H9 (cell line): ENCODE measurements at regions not wholly inside any gene's neighbourhood (a gene's known extent, or its start where the extent isn't known, plus 50 kb on each side); places are given as distances from the start of the nearest gene placed in this dataset.

Experiments
- DNase-seq: peaks from one replicate; pipeline ENCODE4 v3.0.0-alpha.2; 2017
- H2AFZ ChIP-seq: one replicate; pipeline ENCODE4 v1.6.1; 2013; ENCODE audit warnings: mild to moderate bottlenecking, low read length, control low read depth, moderate library complexity
- H2AK5ac ChIP-seq: 2 replicates; pipeline ENCODE4 v1.6.1; 2013; ENCODE audit warnings: low read length, control low read depth, mixed read lengths; ENCODE audit not compliant: insufficient read length
- H2BK120ac ChIP-seq: one replicate; pipeline ENCODE4 v1.6.1; 2013; ENCODE audit warnings: low read depth, mild to moderate bottlenecking, low read length, control low read depth, inconsistent platforms; ENCODE audit not compliant: poor library complexity, severe bottlenecking
- H2BK12ac ChIP-seq: 2 replicates; pipeline ENCODE4 v1.6.1; 2013; ENCODE audit warnings: low read length, control low read depth, mixed read lengths, low read depth; ENCODE audit not compliant: insufficient read length
- H2BK15ac ChIP-seq: 2 replicates; pipeline ENCODE4 v1.6.1; 2013; ENCODE audit warnings: low read depth, low read length, control low read depth
- H2BK20ac ChIP-seq: one replicate; pipeline ENCODE4 v1.6.1; 2013; ENCODE audit warnings: low read depth, mild to moderate bottlenecking, low read length, control low read depth, inconsistent platforms; ENCODE audit not compliant: poor library complexity, severe bottlenecking
- H2BK5ac ChIP-seq: 2 replicates; pipeline ENCODE4 v1.6.1; 2013; ENCODE audit warnings: low read length, control low read depth, mixed read lengths; ENCODE audit not compliant: insufficient read length
- H3K14ac ChIP-seq: 2 replicates; pipeline ENCODE4 v1.6.1; 2013; ENCODE audit warnings: low read length, control low read depth; ENCODE audit not compliant: insufficient read depth
- H3K18ac ChIP-seq: 2 replicates; pipeline ENCODE4 v1.6.1; 2013; ENCODE audit warnings: low read depth, mild to moderate bottlenecking, mixed read lengths, low read length, control low read depth; ENCODE audit not compliant: insufficient read length
- H3K23ac ChIP-seq: 2 replicates; pipeline ENCODE4 v1.6.1; 2013; ENCODE audit warnings: low read length, control low read depth, mixed read lengths, low read depth; ENCODE audit not compliant: insufficient read length
- H3K23me2 ChIP-seq: 2 replicates; pipeline ENCODE4 v1.6.1; 2013; ENCODE audit warnings: low read depth, mild to moderate bottlenecking, mixed read lengths, low read length, control low read depth; ENCODE audit not compliant: insufficient read length, poor library complexity, severe bottlenecking
- H3K27ac ChIP-seq: 2 replicates; pipeline ENCODE4 v1.5.1; 2013; ENCODE audit warnings: low read length, control low read depth, mixed read lengths, low read depth; ENCODE audit not compliant: insufficient read length
- H3K27me3 ChIP-seq: 2 replicates; pipeline ENCODE4 v1.6.1; 2013; ENCODE audit warnings: low read length, control low read depth, inconsistent platforms; ENCODE audit not compliant: insufficient read depth
- H3K4ac ChIP-seq: 2 replicates; pipeline ENCODE4 v1.6.1; 2013; ENCODE audit warnings: low read depth, mild to moderate bottlenecking, control low read depth, inconsistent platforms, low read length, moderate library complexity
- H3K4me1 ChIP-seq: 2 replicates; pipeline ENCODE4 v1.6.1; 2013; ENCODE audit warnings: low read length, control low read depth, inconsistent platforms; ENCODE audit not compliant: insufficient read depth
- H3K4me2 ChIP-seq: 2 replicates; pipeline ENCODE4 v1.6.1; 2013; ENCODE audit warnings: low read length, control low read depth, mixed read lengths; ENCODE audit not compliant: insufficient read length, insufficient read depth
- H3K56ac ChIP-seq: 2 replicates; pipeline ENCODE4 v1.6.1; 2013; ENCODE audit warnings: low read depth, mild to moderate bottlenecking, mixed read lengths, low read length, control low read depth; ENCODE audit not compliant: insufficient read length
- H3K79me1 ChIP-seq: 2 replicates; pipeline ENCODE4 v1.6.1; 2013; ENCODE audit warnings: low read depth, mild to moderate bottlenecking, moderate library complexity, low read length, control low read depth, inconsistent platforms; ENCODE audit not compliant: insufficient read depth, poor library complexity, severe bottlenecking
- H3K79me2 ChIP-seq: 2 replicates; pipeline ENCODE4 v1.6.1; 2013; ENCODE audit warnings: low read length, control low read depth, inconsistent platforms; ENCODE audit not compliant: insufficient read depth
- H3K9ac ChIP-seq: 2 replicates; pipeline ENCODE4 v1.6.1; 2013; ENCODE audit warnings: low read length, control low read depth, mixed read lengths; ENCODE audit not compliant: insufficient read length; ENCODE audit errors: extremely low read depth
- H3K9me3 ChIP-seq: one replicate; pipeline ENCODE4 v1.6.1; 2013; ENCODE audit warnings: low read depth, low read length, inconsistent platforms; ENCODE audit not compliant: control insufficient read depth
- H3T11ph ChIP-seq: one replicate; pipeline ENCODE4 v1.6.1; 2013; ENCODE audit warnings: mild to moderate bottlenecking, low read length, control low read depth, inconsistent platforms
- H4K20me1 ChIP-seq: one replicate; pipeline ENCODE4 v1.6.1; 2013; ENCODE audit not compliant: control insufficient read depth, insufficient read length, insufficient read depth
- H4K5ac ChIP-seq: 2 replicates; pipeline ENCODE4 v1.6.1; 2013; ENCODE audit warnings: low read depth, mild to moderate bottlenecking, mixed read lengths, low read length, control low read depth; ENCODE audit not compliant: insufficient read length
- H4K8ac ChIP-seq: replicated peaks from 2 replicates; pipeline ENCODE4 v1.6.1; 2013; ENCODE audit warnings: low read length, control low read depth, mixed read lengths, low read depth; ENCODE audit not compliant: insufficient read length
- H4K91ac ChIP-seq: 2 replicates; pipeline ENCODE4 v1.6.1; 2013; ENCODE audit warnings: low read depth, mild to moderate bottlenecking, moderate library complexity, mixed read lengths, low read length, control low read depth; ENCODE audit not compliant: insufficient read length
- H3K27ac Mint-ChIP-seq, 3 experiments: 2 replicates in 2 of 3; 3 replicates in 1 of 3; pipeline ENCODE4 v1.8.0; 2020 to 2021; ENCODE audit warnings: mixed read lengths in 3 of 3, mild to moderate bottlenecking in 1 of 3, moderate library complexity in 1 of 3
- H3K27me3 Mint-ChIP-seq: 2 replicates; pipeline ENCODE4 v1.8.0; 2021; ENCODE audit warnings: low read depth, mild to moderate bottlenecking, moderate library complexity, mixed read lengths
- H3K36me3 Mint-ChIP-seq, 3 experiments: 2 replicates in 2 of 3; 3 replicates in 1 of 3; pipeline ENCODE4 v1.8.0; 2020 to 2021; ENCODE audit warnings: low read depth in 3 of 3, mixed read lengths in 3 of 3; ENCODE audit not compliant: insufficient read depth in 1 of 3
- H3K4me1 Mint-ChIP-seq, 2 experiments: 2 replicates each; pipeline ENCODE4 v1.8.0; 2020; ENCODE audit warnings: mixed read lengths in 2 of 2
- H3K4me3 Mint-ChIP-seq, 2 experiments: 2 replicates in 1 of 2; 3 replicates in 1 of 2; pipeline ENCODE4 v1.8.0; 2020 to 2021; ENCODE audit warnings: mild to moderate bottlenecking in 2 of 2, mixed read lengths in 2 of 2, moderate library complexity in 1 of 2
- H3K9me3 Mint-ChIP-seq, 2 experiments: 2 replicates in 1 of 2; 3 replicates in 1 of 2; pipeline ENCODE4 v1.8.0; 2020; ENCODE audit warnings: mild to moderate bottlenecking in 2 of 2, mixed read lengths in 2 of 2, moderate library complexity in 1 of 2
- CTCF ChIP-seq: fragments of 200-600 bp; sonication (generic); conservative IDR thresholded peaks from 3 replicates; pipeline ENCODE4 v1.8.0; 2021; ENCODE audit warnings: antibody characterized with exemption, mild to moderate bottlenecking
- WGBS: extraction: QIAGEN DNeasy Blood & Tissue Kit; methylation state at CpG from one replicate; pipeline ENCODE4 v1.1.7; 2013; ENCODE audit warnings: missing lambda C conversion rate, low lambda C conversion rate, mixed read lengths; ENCODE audit not compliant: insufficient read length; ENCODE audit errors: extremely low coverage; 5-methylcytosine and 5-hydroxymethylcytosine counted together

- H3K36me3 Mint-ChIP-seq = no peaks in the 10 kb centered on the region; a peak in 1 of 7 replicates
- Histone ChIP-seq H3K79me1 (no peaks in the 10 kb centered on the region), H2BK120ac (no peak overlapping the region), H2AK5ac (no peak overlapping the region), H3K4me1 (no peaks in the 10 kb centered on the region), H2BK12ac (no peak overlapping the region), H3T11ph (no peak overlapping the region), H2AFZ (no peak overlapping the region), H4K5ac (no peak overlapping the region), H3K23ac (no peak overlapping the region), H3K27ac (no peak overlapping the region), H3K79me2 (no peaks in the 10 kb centered on the region), H3K27me3 (no peaks in the 10 kb centered on the region), H2BK20ac (no peak overlapping the region), H4K8ac (no peak overlapping the region), H3K18ac (no peak overlapping the region), H4K91ac (no peak overlapping the region), H2BK15ac (no peak overlapping the region), H3K14ac (no peak overlapping the region), H4K20me1 (no peaks in the 10 kb centered on the region), H3K4ac (no peak overlapping the region), H2BK5ac (no peak overlapping the region), H3K9me3 (no peaks in the 10 kb centered on the region), H3K23me2 (no peaks in the 10 kb centered on the region), H3K4me2 (no peak overlapping the region), H3K9ac (no peak overlapping the region), H3K56ac (no peak overlapping the region)
- H3K4me1 Mint-ChIP-seq = peaks cover 9 to 16% of the 10 kb centered on the region in 2 experiments
- TF ChIP-seq CTCF = no peak
- H3K27me3 Mint-ChIP-seq = no peaks in the 10 kb centered on the region; the same call in 1 of the 2 replicates
- no CpG with 5 or more reads among the region's 5 CpGs for WGBS
- H3K4me3 Mint-ChIP-seq = no peak overlapping the region
- peak; percentile 5 for DNase-seq
- no peak overlapping the region for H3K27ac Mint-ChIP-seq
- no peaks in the 10 kb centered on the region for H3K9me3 Mint-ChIP-seq
These were observed 133.4 kb upstream of the GPC1 start for GRCh38 chr2:240302041-240302440.
